H1 (cell line): ENCODE measurements at regions not wholly inside any gene's neighbourhood (a gene's known extent, or its start where the extent isn't known, plus 50 kb on each side); places are given as distances from the start of the nearest gene placed in this dataset.

Experiments
- CTCF ChIA-PET: fragments of 300-600 bp; sonication (Branson Sonifier 250); formaldehyde crosslinking; loops from one replicate; lab custom pipeline; 2021; ENCODE audit not compliant: partially characterized antibody; lab: Charles Lee
- POLR2A ChIA-PET: fragments of 300-600 bp; sonication (Branson Sonifier 250); formaldehyde crosslinking; loops from one replicate; lab custom pipeline; 2021; ENCODE audit warnings: inconsistent platforms; ENCODE audit not compliant: partially characterized antibody; lab: Charles Lee
- DNase-seq, 2 experiments: peaks; one replicate each; pipeline versions ENCODE4 v3.0.0 to v3.0.0-alpha.2; 2010 to 2022; ENCODE audit warnings: low spot score in 2 of 2, low read depth in 1 of 2, mixed read lengths in 1 of 2
- FAIRE-seq: peaks from 2 replicates; lab custom pipeline; 2011; peaks lifted over from hg19 to GRCh38; lab: Jason Lieb, UNC
- H2AFZ ChIP-seq: 2 replicates; pipeline ENCODE4 v1.8.1; 2012; ENCODE audit warnings: low read length, inconsistent platforms
- H2AK5ac ChIP-seq: 2 replicates; pipeline ENCODE4 v1.6.1; 2013; ENCODE audit warnings: low read depth, low read length
- H2BK120ac ChIP-seq: replicated peaks from 2 replicates; pipeline ENCODE3; 2013; ENCODE audit warnings: low read depth, low read length, inconsistent platforms
- H2BK12ac ChIP-seq: 2 replicates; pipeline ENCODE4 v1.6.1; 2013; ENCODE audit warnings: low read depth, low read length
- H2BK15ac ChIP-seq: 2 replicates; pipeline ENCODE4 v1.6.1; 2013; ENCODE audit warnings: low read length
- H2BK20ac ChIP-seq: 2 replicates; pipeline ENCODE4 v1.6.1; 2013; ENCODE audit warnings: low read length
- H2BK5ac ChIP-seq: 2 replicates; pipeline ENCODE4 v1.6.1; 2013; ENCODE audit warnings: low read depth, low read length
- H3K14ac ChIP-seq: 2 replicates; pipeline ENCODE4 v1.6.1; 2013; ENCODE audit warnings: inconsistent platforms; ENCODE audit not compliant: insufficient read length
- H3K18ac ChIP-seq: 2 replicates; pipeline ENCODE4 v1.6.1; 2013; ENCODE audit warnings: low read length; ENCODE audit errors: extremely low read depth
- H3K23ac ChIP-seq: 2 replicates; pipeline ENCODE4 v1.6.1; 2013; ENCODE audit warnings: inconsistent platforms; ENCODE audit not compliant: insufficient read length
- H3K23me2 ChIP-seq: 2 replicates; pipeline ENCODE4 v1.6.1; 2013; ENCODE audit warnings: low read depth, low read length
- H3K27ac ChIP-seq: 2 replicates; pipeline ENCODE4 v1.6.1; 2011; ENCODE audit warnings: low read depth, low read length, inconsistent platforms
- H3K27me3 ChIP-seq, 4 experiments: replicated peaks in 1 of 4; 1 replicate in 1 of 4; 2 replicates in 3 of 4; pipeline versions ENCODE4 v1.6.1 to v1.8.1; 2011 to 2013; ENCODE audit warnings: low read length in 3 of 4, mild to moderate bottlenecking in 3 of 4, inconsistent platforms in 2 of 4, mixed read lengths in 2 of 4, moderate library complexity in 1 of 4; ENCODE audit not compliant: control insufficient read depth in 3 of 4, insufficient read depth in 3 of 4; ENCODE audit errors: extremely low read depth in 1 of 4
- H3K36me3 ChIP-seq, 4 experiments: 2 replicates each; pipeline versions ENCODE4 v1.6.1 to v1.8.1; 2011 to 2013; ENCODE audit warnings: mild to moderate bottlenecking in 4 of 4, low read length in 3 of 4, moderate library complexity in 2 of 4, control low read depth in 1 of 4, inconsistent platforms in 1 of 4; ENCODE audit not compliant: insufficient read depth in 4 of 4, control insufficient read depth in 2 of 4
- H3K4ac ChIP-seq: replicated peaks from 2 replicates; pipeline ENCODE3; 2013; ENCODE audit warnings: low read length, low read depth, mixed read lengths, inconsistent platforms; ENCODE audit not compliant: insufficient read length
- H3K4me1 ChIP-seq, 4 experiments: replicated peaks in 1 of 4; 1 replicate in 1 of 4; 2 replicates in 3 of 4; pipeline versions ENCODE4 v1.6.1 to v1.8.1; 2011 to 2013; ENCODE audit warnings: low read length in 3 of 4, inconsistent platforms in 2 of 4, mixed read lengths in 1 of 4; ENCODE audit not compliant: insufficient read depth in 4 of 4, control insufficient read depth in 3 of 4
- H3K4me2 ChIP-seq, 2 experiments: 2 replicates each; pipeline versions ENCODE4 v1.6.1 to v1.8.1; 2011 to 2013; ENCODE audit warnings: low read depth in 2 of 2, low read length in 2 of 2, control low read depth in 1 of 2, inconsistent platforms in 1 of 2, mild to moderate bottlenecking in 1 of 2; ENCODE audit not compliant: insufficient read depth in 1 of 2
- H3K4me3 ChIP-seq, 4 experiments: fragments of 200-600, 300-600 bp in 1 of 4; sonication (generic), shearing (Covaris generic), sonication (Bioruptor Twin) in 1 of 4; 2 replicates each; pipeline versions ENCODE4 v1.5.1 to v1.8.1; 2011 to 2016; ENCODE audit warnings: low read length in 4 of 4, low read depth in 3 of 4, control low read depth in 2 of 4, inconsistent platforms in 2 of 4, mild to moderate bottlenecking in 2 of 4, mixed read lengths in 1 of 4, moderate library complexity in 1 of 4; ENCODE audit not compliant: insufficient read depth in 2 of 4; ENCODE audit errors: extremely low read depth in 1 of 4
- H3K56ac ChIP-seq: replicated peaks from 2 replicates; pipeline ENCODE3; 2013; ENCODE audit warnings: low read depth, mild to moderate bottlenecking, mixed read lengths, low read length, inconsistent platforms; ENCODE audit not compliant: insufficient read length
- H3K79me1 ChIP-seq: 2 replicates; pipeline ENCODE4 v1.6.1; 2013; ENCODE audit warnings: low read depth, low read length, control low read depth
- H3K79me2 ChIP-seq, 2 experiments: 2 replicates each; pipeline versions ENCODE4 v1.6.1 to v1.8.1; 2012 to 2013; ENCODE audit warnings: low read length in 2 of 2, mild to moderate bottlenecking in 2 of 2, inconsistent platforms in 1 of 2; ENCODE audit not compliant: insufficient read depth in 2 of 2, control insufficient read depth in 1 of 2
- H3K9ac ChIP-seq, 4 experiments: replicated peaks in 1 of 4; 1 replicate in 1 of 4; 2 replicates in 3 of 4; pipeline versions ENCODE4 v1.6.1 to v1.8.1; 2011 to 2013; ENCODE audit warnings: low read depth in 3 of 4, low read length in 3 of 4, control low read depth in 2 of 4, mild to moderate bottlenecking in 2 of 4, moderate library complexity in 2 of 4, inconsistent platforms in 1 of 4; ENCODE audit errors: extremely low read depth in 1 of 4
- H3K9me3 ChIP-seq, 2 experiments: 2 replicates each; pipeline versions ENCODE4 v1.6.1 to v1.8.1; 2012 to 2013; ENCODE audit warnings: mild to moderate bottlenecking in 2 of 2, moderate library complexity in 2 of 2, control low read depth in 1 of 2, inconsistent platforms in 1 of 2, low read depth in 1 of 2, low read length in 1 of 2, mixed read lengths in 1 of 2; ENCODE audit not compliant: insufficient read depth in 2 of 2
- H4K20me1 ChIP-seq, 2 experiments: replicated peaks in 1 of 2; 2 replicates each; pipeline versions ENCODE3 to v1.8.1; 2011 to 2013; ENCODE audit warnings: inconsistent platforms in 2 of 2, low read length in 2 of 2, mild to moderate bottlenecking in 1 of 2; ENCODE audit not compliant: insufficient read depth in 2 of 2, control insufficient read depth in 1 of 2
- H4K5ac ChIP-seq: 2 replicates; pipeline ENCODE4 v1.6.1; 2013; ENCODE audit warnings: low read length, low read depth, mixed read lengths, inconsistent platforms; ENCODE audit not compliant: insufficient read length
- H4K8ac ChIP-seq: 2 replicates; pipeline ENCODE4 v1.8.0; 2013; ENCODE audit warnings: mild to moderate bottlenecking, moderate library complexity, low read length, inconsistent platforms; ENCODE audit not compliant: insufficient read depth; ENCODE audit errors: extremely low read depth
- H4K91ac ChIP-seq: replicated peaks from 2 replicates; pipeline ENCODE3; 2013; ENCODE audit warnings: low read length, mixed read lengths, inconsistent platforms; ENCODE audit not compliant: insufficient read length
- JUN ChIP-seq: IDR thresholded peaks from 2 replicates; pipeline ENCODE4 v1.6.1; 2011; ENCODE audit warnings: low read depth, mild to moderate bottlenecking, improper control_type of control experiment, low read length
- SIX5 ChIP-seq: IDR thresholded peaks from 2 replicates; pipeline ENCODE4 v1.6.1; 2011; ENCODE audit warnings: mild to moderate bottlenecking, low read depth, low read length
- TAF1 ChIP-seq: IDR thresholded peaks from 2 replicates; pipeline ENCODE4 v1.6.1; 2011; ENCODE audit warnings: mild to moderate bottlenecking, low read depth, low read length
- TEAD4 ChIP-seq: IDR thresholded peaks from 2 replicates; pipeline ENCODE4 v1.6.1; 2012; ENCODE audit warnings: low read depth, low read length, inconsistent platforms, mixed read lengths
- YY1 ChIP-seq: IDR thresholded peaks from 2 replicates; pipeline ENCODE4 v1.6.1; 2011; ENCODE audit warnings: low read depth, mild to moderate bottlenecking, low read length
- ZNF274 ChIP-seq: IDR thresholded peaks from 2 replicates; pipeline ENCODE4 v1.7.0; 2012; ENCODE audit warnings: low read length, borderline replicate concordance; ENCODE audit errors: extremely low read depth
- WGBS, 2 experiments: shearing (Covaris generic) in 1 of 2; methylation state at CpG; one replicate each; pipeline versions ENCODE4 v1.1.6 to v1.1.7; 2013 to 2015; ENCODE audit warnings: low lambda C conversion rate in 2 of 2, mixed read lengths in 2 of 2, inconsistent platforms in 1 of 2, low coverage in 1 of 2, missing lambda C conversion rate in 1 of 2; ENCODE audit not compliant: insufficient replicate concordance in 2 of 2, insufficient coverage in 1 of 2, insufficient read length in 1 of 2; ENCODE audit errors: extremely low coverage in 1 of 2, missing lambda C conversion rate in 1 of 2; 5-methylcytosine and 5-hydroxymethylcytosine counted together

DNA sequence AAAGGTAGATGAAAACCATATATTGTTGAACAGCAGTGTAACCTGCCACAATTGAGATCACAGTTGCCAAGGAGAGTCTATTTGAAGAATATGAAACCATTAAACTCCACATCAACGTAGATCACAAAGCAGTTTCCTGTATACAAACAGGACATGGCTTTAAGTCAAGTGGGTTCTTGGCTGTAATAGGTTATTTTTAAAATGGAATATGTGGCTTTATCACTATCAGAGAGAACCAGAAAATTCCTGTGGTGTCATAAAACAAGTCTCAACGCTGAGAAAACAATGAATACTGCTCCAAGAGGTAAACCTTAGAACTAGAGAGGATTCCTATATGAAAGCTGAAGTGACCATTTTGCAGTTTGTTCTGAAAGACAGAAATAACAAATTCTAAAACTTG is 999.7 kb downstream of the CDH11 start:
- no peaks in the 10 kb centered on the region for H3K23me2 ChIP-seq
- CTCF ChIA-PET, result no interaction called here
- H3K36me3 ChIP-seq, result no peaks in the 10 kb centered on the region
- H4K8ac ChIP-seq, result no peak overlapping the region
- no peak overlapping the region for H3K27ac ChIP-seq
- H3K79me2 ChIP-seq, result no peaks in the 10 kb centered on the region
- H4K5ac ChIP-seq, result no peak overlapping the region
- H3K14ac ChIP-seq, result no peak overlapping the region
- H3K4me3 ChIP-seq, result no peak overlapping the region
- H4K20me1 ChIP-seq, result no peaks in the 10 kb centered on the region
- H3K4ac ChIP-seq, result no peak overlapping the region
- no peak overlapping the region for H2BK120ac ChIP-seq
- H3K23ac ChIP-seq, result no peak overlapping the region
- no peaks in the 10 kb centered on the region for H3K4me1 ChIP-seq
- no peak overlapping the region for H2BK20ac ChIP-seq
- H3K9ac ChIP-seq, result no peak overlapping the region
- no peaks in the 10 kb centered on the region for H3K79me1 ChIP-seq
- FAIRE-seq, result no peak
- no peak overlapping the region for H2BK12ac ChIP-seq
- POLR2A ChIA-PET, result no interaction called here
- H4K91ac ChIP-seq, result no peak overlapping the region
- no peaks in the 10 kb centered on the region for H3K9me3 ChIP-seq
- no peak for TF ChIP-seq ZNF274
- TF ChIP-seq SIX5, result no peak
- TF ChIP-seq JUN, result no peak
- no peak for TF ChIP-seq TAF1
- TF ChIP-seq YY1, result no peak
- no peak for TF ChIP-seq TEAD4
- TF ChIP-seq, all 59 proteins: peak for 0
- WGBS, 2 experiments, result 95% methylated on average over 2 of the region's 2 CpGs; no CpG with 5 or more reads in 1 of the 2 experiments
- H2AFZ ChIP-seq, result no peak overlapping the region
- DNase-seq, result no peak
- no peak overlapping the region for H3K18ac ChIP-seq
- H2BK5ac ChIP-seq, result no peak overlapping the region
- no peaks in the 10 kb centered on the region for H3K27me3 ChIP-seq
- no peak overlapping the region for H3K4me2 ChIP-seq
- no peak overlapping the region for H3K56ac ChIP-seq
- no peak overlapping the region for H2AK5ac ChIP-seq
- no peak overlapping the region for H2BK15ac ChIP-seq
